CD4-positive, alpha-beta T cell treated with Interleukin-10 for 1 hour (primary cell): ENCODE measurements at regions not wholly inside any gene's neighbourhood (a gene's known extent, or its start where the extent isn't known, plus 50 kb on each side); places are given as distances from the start of the nearest gene placed in this dataset.

Experiments
- DNase-seq: peaks from one replicate; pipeline ENCODE4 v3.0.0-alpha.2; 2020

GRCh38 chrX:8868906-8869305 is 67.7 kb upstream of the FAM9A start:
- no peak for DNase-seq

GRCh38 chrX:8868070-8868773 is 67.0 kb upstream of the FAM9A start:
- no peak for DNase-seq

GRCh38 chrX:8867406-8867805 is 66.2 kb upstream of the FAM9A start:
- DNase-seq = no peak

- no peak for DNase-seq
These were observed 63.0 kb upstream of the FAM9A start for GRCh38 chrX:8864161-8864560.

- no peak for DNase-seq
These were observed 60.7 kb upstream of the FAM9A start for GRCh38 chrX:8861908-8862307.

- no peak for DNase-seq
These were observed 50.2 kb upstream of the FAM9A start for GRCh38 chrX:8851231-8851886.
